ENCODE measurements at regions not wholly inside any gene's neighbourhood (a gene's known extent, or its start where the extent isn't known, plus 50 kb on each side); places are given as distances from the start of the nearest gene placed in this dataset.

- H2BK12ac ChIP-seq (ENCODE audit: insufficient read length, low read depth, low read length): no peak overlapping the region
- no peak overlapping the region for H4K8ac ChIP-seq (replicated peaks; ENCODE audit: insufficient read length, low read depth, low read length)
- H2AFZ ChIP-seq (ENCODE audit: low read length): no peak overlapping the region
- DNase-seq: no peak
- H3K4ac ChIP-seq (ENCODE audit: low read depth, low read length): no peak overlapping the region
- no peak overlapping the region for H3K14ac ChIP-seq (ENCODE audit: insufficient read depth, low read length)
- no peaks in the 10 kb centered on the region for H3K79me1 ChIP-seq (ENCODE audit: insufficient read depth, low read depth, low read length, poor library complexity, severe bottlenecking)
- H3K56ac ChIP-seq (ENCODE audit: insufficient read length, low read depth, low read length): no peak overlapping the region
- WGBS (ENCODE audit: extremely low coverage, insufficient read length, low lambda C conversion rate): no CpG with 5 or more reads among the region's 2 CpGs
- Mint-ChIP-seq H3K9me3 (peaks cover 7 to 10% of the 10 kb centered on the region in 2 experiments), H3K4me1 (peaks cover 19 to 23% of the 10 kb centered on the region in 2 experiments), H3K4me3 (no peak overlapping the region), H3K36me3 (ENCODE audit: insufficient read depth in 1 of 3, low read depth in 3 of 3) (peaks cover 0 to 14% (median 8%) of the 10 kb centered on the region in 3 experiments; a peak in 5 of 7 replicates), H3K27me3 (ENCODE audit: low read depth) (no peaks in the 10 kb centered on the region), H3K27ac (no peak overlapping the region)
- no peak overlapping the region for H4K5ac ChIP-seq (ENCODE audit: insufficient read length, low read depth, low read length)
- no peak overlapping the region for H3K18ac ChIP-seq (ENCODE audit: insufficient read length, low read depth, low read length)
- no peak overlapping the region for H2BK15ac ChIP-seq (ENCODE audit: low read depth, low read length)
- peaks cover 3% of the 10 kb centered on the region; the same call in 1 of the 2 replicates for H3K4me1 ChIP-seq (ENCODE audit: insufficient read depth, low read length)
- H3T11ph ChIP-seq (ENCODE audit: low read length): no peak overlapping the region
- H3K27ac ChIP-seq (ENCODE audit: insufficient read length, low read depth, low read length): no peak overlapping the region
- H3K9ac ChIP-seq (ENCODE audit: extremely low read depth, insufficient read length, low read length): no peak overlapping the region
- no peaks in the 10 kb centered on the region for H4K20me1 ChIP-seq (ENCODE audit: control insufficient read depth, insufficient read depth, insufficient read length)
- H3K27me3 ChIP-seq (ENCODE audit: insufficient read depth, low read length): no peaks in the 10 kb centered on the region
- no peaks in the 10 kb centered on the region for H3K9me3 ChIP-seq (ENCODE audit: control insufficient read depth, low read depth, low read length)
- H4K91ac ChIP-seq (ENCODE audit: insufficient read length, low read depth, low read length): no peak overlapping the region
- no peak overlapping the region for H2BK120ac ChIP-seq (ENCODE audit: low read depth, low read length, poor library complexity, severe bottlenecking)
- H2BK5ac ChIP-seq (ENCODE audit: insufficient read length, low read length): no peak overlapping the region
- peak; percentile 40; the same call in 2 of the 3 replicates for TF ChIP-seq CTCF (conservative IDR thresholded peaks at IDR 0.05)
- H3K23me2 ChIP-seq (ENCODE audit: insufficient read length, low read depth, low read length, poor library complexity, severe bottlenecking): no peaks in the 10 kb centered on the region
- H2BK20ac ChIP-seq (ENCODE audit: low read depth, low read length, poor library complexity, severe bottlenecking): no peak overlapping the region
- H2AK5ac ChIP-seq (ENCODE audit: insufficient read length, low read length): no peak overlapping the region
- H3K4me2 ChIP-seq (ENCODE audit: insufficient read depth, insufficient read length, low read length): no peak overlapping the region
- H3K79me2 ChIP-seq (ENCODE audit: insufficient read depth, low read length): no peaks in the 10 kb centered on the region
- no peak overlapping the region for H3K23ac ChIP-seq (ENCODE audit: insufficient read length, low read depth, low read length)
Observed at GRCh38 chr13:64471916-64472315, 2758.2 kb downstream of the PCDH9 start.
